ENCODE measurements at regions not wholly inside any gene's neighbourhood (a gene's known extent, or its start where the extent isn't known, plus 50 kb on each side); places are given as distances from the start of the nearest gene placed in this dataset.

DNA sequence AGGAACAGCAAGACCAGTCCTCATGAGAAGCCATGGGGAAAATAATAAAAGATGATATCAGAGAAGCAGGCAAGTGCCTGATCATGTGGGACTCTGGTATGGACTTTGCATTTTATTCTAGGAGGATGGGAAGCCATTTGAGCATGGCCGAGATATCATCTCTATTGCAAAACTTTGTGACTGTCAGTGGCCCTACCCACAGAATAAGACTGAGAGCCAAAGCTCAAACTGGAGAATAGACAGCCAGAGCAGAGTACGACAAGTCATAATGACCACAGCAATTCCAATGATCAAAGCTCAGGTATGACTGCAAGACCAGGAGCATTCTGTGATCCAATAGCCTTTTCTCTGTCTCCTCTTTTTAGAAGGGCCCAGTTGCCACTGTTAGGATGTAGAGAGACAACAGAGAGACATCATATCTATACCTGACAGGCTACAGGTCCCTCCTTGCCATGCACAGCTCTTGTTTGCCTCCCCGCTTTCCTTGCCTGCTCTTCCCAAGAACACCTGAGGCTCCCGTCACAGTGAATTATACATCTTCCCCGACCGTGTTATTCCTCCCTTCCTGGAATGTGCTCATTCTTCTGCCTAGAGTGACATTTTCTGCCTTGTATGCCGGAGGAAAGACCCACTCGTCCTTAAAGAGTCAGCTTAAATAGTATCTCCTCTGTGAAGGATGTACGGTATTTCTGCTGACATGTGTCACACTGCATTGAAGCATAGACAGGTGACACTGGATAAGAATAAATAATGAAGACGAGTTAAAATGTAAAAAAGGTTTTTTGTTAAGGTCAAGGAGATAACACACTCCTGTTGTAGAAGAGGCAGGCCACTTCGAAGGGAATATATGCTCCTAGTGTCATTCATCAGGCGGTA is 248.7 kb upstream of the MAP3K1 start:
- no peak overlapping the region for H3K4me3 Mint-ChIP-seq
- H3K4me1 Mint-ChIP-seq, result peaks cover 4% of the 10 kb centered on the region
- H3K36me3 Mint-ChIP-seq (ENCODE audit: low read depth), result no peaks in the 10 kb centered on the region

DNA sequence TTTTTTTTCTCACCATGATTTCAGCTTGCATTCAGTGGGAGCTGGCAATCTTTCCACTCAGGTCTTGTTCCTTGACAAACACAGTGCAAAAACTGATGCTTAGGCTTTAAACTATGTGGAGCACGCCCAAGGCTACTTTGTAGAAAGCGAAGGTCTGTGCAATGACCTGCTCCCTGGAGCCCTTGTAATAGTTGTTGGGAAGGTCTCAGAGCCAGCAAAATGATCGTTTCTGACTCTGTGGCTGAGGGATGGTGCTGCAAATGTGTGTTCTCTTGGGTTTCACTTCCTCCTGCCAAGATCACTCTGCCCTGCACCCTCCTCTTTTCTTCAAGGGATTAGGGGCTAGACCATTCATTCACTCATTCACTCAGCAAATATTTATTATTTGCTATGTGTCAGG is 249.7 kb upstream of the MAP3K1 start:
- no peaks in the 10 kb centered on the region for H3K36me3 Mint-ChIP-seq (ENCODE audit: low read depth)
- H3K9me3 Mint-ChIP-seq, result no peaks in the 10 kb centered on the region
- DNase-seq, result no peak
- ATAC-seq, result no peak
- no peaks in the 10 kb centered on the region for H3K27me3 Mint-ChIP-seq
- H3K4me1 Mint-ChIP-seq, result peaks cover 4% of the 10 kb centered on the region
- no peak overlapping the region for H3K27ac Mint-ChIP-seq
- H3K4me3 Mint-ChIP-seq, result no peak overlapping the region

More for the DNA sequence above, 248.7 kb upstream of the MAP3K1 start:
- DNase-seq, result no peak
- H3K27me3 Mint-ChIP-seq, result no peaks in the 10 kb centered on the region
- no peak for ATAC-seq
- no peak overlapping the region for H3K27ac Mint-ChIP-seq
- H3K9me3 Mint-ChIP-seq, result no peaks in the 10 kb centered on the region

DNA sequence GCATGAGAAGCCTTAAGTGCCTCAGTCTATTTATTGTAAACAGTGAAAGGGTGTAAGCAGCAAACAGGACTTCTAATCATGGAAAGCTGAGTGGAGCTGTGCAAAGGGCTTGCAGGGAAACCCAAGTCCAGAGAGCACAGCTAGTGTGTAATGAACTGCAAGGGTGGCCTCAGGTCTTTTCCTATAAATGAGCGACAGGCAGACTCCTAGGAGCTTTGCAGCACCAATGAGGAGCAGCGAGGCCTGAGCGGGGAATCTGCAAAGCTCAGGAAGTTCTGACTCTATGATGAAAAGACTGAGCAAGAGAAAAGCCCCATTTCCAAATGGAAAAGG is 250.1 kb upstream of the MAP3K1 start:
- DNase-seq, result no peak
- Mint-ChIP-seq H3K27me3 (no peaks in the 10 kb centered on the region), H3K9me3 (no peaks in the 10 kb centered on the region), H3K4me3 (no peak overlapping the region), H3K36me3 (ENCODE audit: low read depth) (no peaks in the 10 kb centered on the region), H3K4me1 (peaks cover 4% of the 10 kb centered on the region), H3K27ac (no peak overlapping the region)
- no peak for ATAC-seq

DNA sequence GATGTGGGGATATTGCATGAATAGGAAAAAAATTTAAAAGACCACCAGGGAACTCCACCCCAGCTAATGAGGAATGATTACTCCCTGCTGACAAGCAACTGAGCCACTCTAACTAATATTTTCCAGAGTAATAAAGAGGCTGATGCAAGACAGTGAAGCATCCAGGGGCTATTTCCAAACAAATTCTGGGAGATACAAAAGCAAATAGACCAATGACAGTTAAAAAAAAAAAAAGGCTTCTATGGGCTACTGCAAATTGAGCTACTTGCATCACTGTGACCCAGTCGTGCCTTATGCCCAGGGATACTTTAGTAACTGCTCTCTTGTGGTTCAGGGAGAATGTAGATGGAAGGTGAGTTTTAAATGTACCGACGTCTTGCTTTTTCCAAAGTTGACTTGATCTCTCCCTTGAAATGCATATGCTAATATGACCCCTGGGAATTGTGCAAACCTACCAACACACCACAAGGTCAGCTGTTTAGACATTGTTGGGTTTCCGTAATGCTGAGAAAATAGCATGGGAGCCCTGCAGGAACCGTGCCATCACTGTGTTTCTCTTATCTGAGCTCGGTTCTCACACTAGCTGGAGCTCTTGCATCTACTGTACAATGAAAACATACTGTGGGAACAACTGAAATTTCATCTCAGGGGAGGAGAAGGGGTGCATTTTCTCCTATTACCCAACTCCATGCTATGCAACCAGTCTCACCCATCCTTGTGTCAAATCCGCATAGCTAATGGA is 250.6 kb upstream of the MAP3K1 start:
- H3K4me3 Mint-ChIP-seq, result no peak overlapping the region
- H3K36me3 Mint-ChIP-seq (ENCODE audit: low read depth), result no peaks in the 10 kb centered on the region
- no peak for DNase-seq
- peaks cover 4% of the 10 kb centered on the region for H3K4me1 Mint-ChIP-seq
- no peaks in the 10 kb centered on the region for H3K9me3 Mint-ChIP-seq
- no peak for ATAC-seq
- no peak overlapping the region for H3K27ac Mint-ChIP-seq
- H3K27me3 Mint-ChIP-seq, result no peaks in the 10 kb centered on the region

DNA sequence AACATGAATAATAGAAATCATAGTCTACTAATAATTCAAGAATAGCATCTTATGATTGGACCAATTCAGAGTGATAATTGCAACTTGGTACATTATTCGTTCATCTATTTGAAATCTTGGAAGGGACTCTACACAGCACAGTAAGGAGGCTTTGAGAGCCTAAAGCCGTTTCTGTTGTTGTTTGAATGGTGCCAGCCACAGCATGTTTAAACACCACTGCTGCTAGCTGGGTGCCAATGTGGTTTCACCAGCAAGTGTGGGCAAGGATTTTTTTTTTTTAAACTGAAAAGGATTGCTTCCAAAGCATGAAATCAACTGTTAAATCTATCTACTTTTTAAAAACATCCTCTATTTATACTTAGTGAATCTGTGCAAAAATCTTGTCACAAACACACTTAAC is 253.9 kb upstream of the MAP3K1 start:
- ATAC-seq (no peak), DNase-seq (no peak)
- Mint-ChIP-seq H3K9me3 (no peaks in the 10 kb centered on the region), H3K27ac (no peak overlapping the region), H3K4me1 (peaks cover 4% of the 10 kb centered on the region), H3K4me3 (no peak overlapping the region), H3K36me3 (ENCODE audit: low read depth) (no peaks in the 10 kb centered on the region), H3K27me3 (peaks cover 2% of the 10 kb centered on the region)

DNA sequence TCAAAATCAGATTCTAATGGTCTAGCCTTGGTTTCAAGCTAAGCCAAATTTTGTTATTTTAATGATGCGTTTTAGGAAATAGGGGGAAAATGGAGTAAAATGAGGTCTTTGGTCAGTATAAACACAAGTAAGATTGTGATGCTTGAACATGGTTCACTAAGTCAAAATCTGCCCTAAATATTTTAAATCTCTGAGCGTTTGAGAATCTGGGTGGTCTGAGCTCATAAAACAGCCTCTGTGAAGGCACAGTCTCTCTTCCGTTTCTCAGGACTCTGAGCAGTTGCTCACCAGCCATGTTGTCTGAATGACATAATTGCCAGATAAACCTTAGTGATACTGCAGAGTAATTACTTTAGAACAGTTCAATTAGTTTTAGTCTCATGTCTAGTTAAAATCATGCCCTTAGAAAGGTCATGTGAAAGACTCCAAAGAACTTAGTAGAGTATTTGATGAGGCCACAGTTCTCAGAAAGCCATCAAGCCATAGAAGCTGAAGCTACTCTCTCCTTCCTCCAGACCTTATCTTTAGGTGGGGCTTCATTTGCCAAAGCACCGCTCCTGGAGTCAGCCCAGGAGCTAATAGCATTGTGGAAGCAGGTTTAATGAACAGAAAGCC is 257.1 kb upstream of the MAP3K1 start:
- no peak overlapping the region for H3K4me3 Mint-ChIP-seq
- DNase-seq (no peak), ATAC-seq (no peak)
- peaks cover 2% of the 10 kb centered on the region for H3K27me3 Mint-ChIP-seq
- H3K4me1 Mint-ChIP-seq, result no peaks in the 10 kb centered on the region
- H3K9me3 Mint-ChIP-seq, result no peaks in the 10 kb centered on the region
- no peaks in the 10 kb centered on the region for H3K36me3 Mint-ChIP-seq (ENCODE audit: low read depth)
- no peak overlapping the region for H3K27ac Mint-ChIP-seq

DNA sequence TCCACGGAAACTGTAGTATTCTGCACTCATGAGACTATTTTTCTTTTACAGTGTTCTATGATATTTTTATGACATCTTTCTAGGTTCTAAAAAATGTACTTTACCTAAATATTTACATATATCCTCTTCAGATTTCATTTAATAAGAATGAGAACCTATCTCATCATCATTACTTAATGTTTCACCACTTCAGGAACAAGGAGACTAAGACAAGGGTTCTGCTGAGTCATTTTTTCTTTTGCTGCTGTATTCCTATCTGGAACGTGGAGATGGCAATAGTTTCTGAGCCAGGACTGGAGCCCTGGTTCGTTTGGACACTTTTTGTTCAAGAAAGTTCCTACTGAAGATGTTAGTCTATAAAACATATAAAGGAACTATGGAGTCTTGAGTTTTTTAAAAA is 258.2 kb upstream of the MAP3K1 start:
- ATAC-seq (no peak), DNase-seq (no peak)
- Mint-ChIP-seq H3K27ac (no peak overlapping the region), H3K36me3 (ENCODE audit: low read depth) (no peaks in the 10 kb centered on the region), H3K27me3 (peaks cover 2% of the 10 kb centered on the region), H3K4me3 (no peak overlapping the region), H3K4me1 (no peaks in the 10 kb centered on the region), H3K9me3 (no peaks in the 10 kb centered on the region)

DNA sequence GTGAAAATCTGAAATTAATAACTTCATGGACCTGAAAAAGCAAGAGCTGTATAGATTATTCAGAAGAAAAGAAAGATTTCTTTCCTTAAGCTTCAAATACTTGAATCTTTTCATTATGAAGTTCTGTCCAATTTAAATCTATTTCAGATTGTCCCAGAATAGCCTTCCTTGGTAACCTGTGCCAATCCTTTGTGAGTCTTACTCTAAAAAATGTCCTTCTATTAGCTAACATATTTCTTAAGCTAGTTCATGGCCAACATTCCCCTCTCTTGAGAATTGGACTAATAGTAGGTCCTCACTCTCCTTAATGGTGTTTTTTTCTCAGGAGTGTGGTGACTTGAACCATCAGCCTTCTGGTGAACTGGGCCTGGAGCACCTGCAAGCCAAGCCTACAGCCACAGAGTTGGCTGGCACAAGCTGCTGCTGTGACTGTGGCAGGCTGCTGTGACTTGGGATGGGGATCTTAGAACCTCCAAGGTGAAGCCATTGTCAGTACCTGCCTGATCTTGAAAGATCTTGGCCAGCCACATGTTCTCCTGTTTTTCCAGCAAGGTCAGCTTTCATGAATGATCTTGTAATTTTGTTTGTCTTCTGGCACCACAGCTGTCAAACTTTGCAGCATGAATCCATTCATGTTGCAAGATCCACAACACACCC is 262.6 kb upstream of the MAP3K1 start:
- Mint-ChIP-seq H3K9me3 (no peaks in the 10 kb centered on the region), H3K4me1 (no peaks in the 10 kb centered on the region), H3K27ac (no peak overlapping the region), H3K36me3 (ENCODE audit: low read depth) (no peaks in the 10 kb centered on the region), H3K4me3 (no peak overlapping the region), H3K27me3 (no peaks in the 10 kb centered on the region)
- DNase-seq, result no peak
- no peak for ATAC-seq

DNA sequence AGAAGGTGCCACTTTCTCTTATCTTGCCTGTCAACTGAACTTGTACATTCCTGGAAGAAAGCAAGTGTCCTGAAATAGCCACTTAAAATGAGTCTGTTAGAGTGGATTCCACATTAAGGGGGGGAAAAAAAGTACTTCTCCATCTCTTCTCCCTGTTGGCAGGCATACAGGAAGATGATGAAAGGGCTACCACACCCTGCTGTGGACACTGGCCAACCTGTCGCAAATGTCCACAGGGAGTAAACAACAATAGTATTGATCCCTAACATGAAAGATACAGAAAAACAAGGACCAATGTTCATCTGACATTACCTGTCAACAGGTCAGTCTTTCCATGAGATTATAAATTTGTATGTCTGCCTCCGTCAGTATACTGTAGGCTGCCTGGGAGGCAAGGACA is 265.1 kb upstream of the MAP3K1 start:
- Mint-ChIP-seq H3K27me3 (no peaks in the 10 kb centered on the region), H3K4me3 (no peak overlapping the region), H3K9me3 (no peaks in the 10 kb centered on the region), H3K27ac (no peak overlapping the region), H3K4me1 (no peaks in the 10 kb centered on the region), H3K36me3 (ENCODE audit: low read depth) (no peaks in the 10 kb centered on the region)
- ATAC-seq (no peak), DNase-seq (no peak)

DNA sequence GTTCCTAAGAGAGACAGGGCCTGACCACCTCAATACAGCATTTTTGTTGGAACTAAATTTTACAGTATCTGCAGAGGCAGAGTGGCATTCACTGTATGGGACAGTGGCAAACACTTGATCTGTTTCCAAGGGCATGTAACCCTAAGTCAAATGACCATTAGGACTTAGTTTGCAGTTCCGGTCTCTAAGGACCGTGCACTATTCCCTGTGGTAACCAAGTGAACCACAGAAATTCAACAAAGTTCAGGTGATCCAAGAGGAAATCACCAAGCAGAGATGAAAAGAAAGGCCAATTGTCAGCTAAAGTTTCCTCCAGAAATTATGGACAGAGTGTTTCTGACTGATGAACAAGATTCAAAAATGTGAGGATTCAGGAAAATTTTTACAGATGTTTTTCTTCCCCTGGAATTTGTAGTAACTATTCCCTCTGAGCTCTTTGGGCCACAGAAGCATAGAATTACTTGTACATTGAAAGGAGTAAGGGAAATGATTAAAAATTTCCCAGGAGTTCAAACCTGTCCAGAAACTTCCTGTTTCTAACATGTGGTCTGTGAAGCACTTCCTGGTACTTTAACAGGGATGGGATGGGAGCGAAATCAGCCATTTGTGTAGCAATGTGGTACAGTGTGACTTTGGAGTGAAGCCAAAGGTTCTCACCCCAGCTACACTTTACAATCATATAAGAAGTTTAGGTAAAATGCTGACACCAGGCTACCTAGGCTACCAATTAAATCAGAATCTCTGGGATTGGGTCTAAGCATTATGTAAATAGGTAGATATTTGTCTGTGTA is 266.1 kb upstream of the MAP3K1 start:
- H3K9me3 Mint-ChIP-seq, result no peaks in the 10 kb centered on the region
- H3K27ac Mint-ChIP-seq, result no peak overlapping the region
- H3K27me3 Mint-ChIP-seq, result no peaks in the 10 kb centered on the region
- H3K36me3 Mint-ChIP-seq (ENCODE audit: low read depth), result no peaks in the 10 kb centered on the region
- DNase-seq (no peak), ATAC-seq (no peak)
- H3K4me1 Mint-ChIP-seq, result no peaks in the 10 kb centered on the region
- H3K4me3 Mint-ChIP-seq, result no peak overlapping the region

DNA sequence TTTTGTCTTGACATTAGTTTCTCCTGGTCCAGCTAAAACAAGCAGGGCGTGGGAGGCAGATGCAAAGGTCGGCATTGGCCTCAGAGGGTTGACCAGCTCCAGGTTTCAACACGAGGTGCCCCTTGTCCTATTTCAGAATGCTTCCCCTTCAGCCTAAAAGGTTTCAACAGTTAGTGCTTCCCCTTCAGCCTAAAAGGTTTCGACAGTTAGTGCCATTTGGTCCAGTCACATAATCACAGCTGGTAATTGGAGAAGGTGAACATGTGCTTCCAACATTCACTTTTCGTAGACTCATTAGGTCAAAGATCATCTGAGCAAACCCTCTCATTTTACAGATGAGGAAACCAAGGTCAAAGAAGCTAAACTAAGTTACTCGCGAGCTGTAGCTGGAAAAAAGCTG is 270.3 kb upstream of the MAP3K1 start:
- H3K27ac Mint-ChIP-seq, result no peak overlapping the region
- H3K4me1 Mint-ChIP-seq, result peaks cover 7% of the 10 kb centered on the region
- H3K27me3 Mint-ChIP-seq, result peaks cover 4% of the 10 kb centered on the region
- H3K36me3 Mint-ChIP-seq (ENCODE audit: low read depth), result no peaks in the 10 kb centered on the region
- ATAC-seq (no peak), DNase-seq (no peak)
- H3K9me3 Mint-ChIP-seq, result no peaks in the 10 kb centered on the region
- H3K4me3 Mint-ChIP-seq, result no peak overlapping the region

DNA sequence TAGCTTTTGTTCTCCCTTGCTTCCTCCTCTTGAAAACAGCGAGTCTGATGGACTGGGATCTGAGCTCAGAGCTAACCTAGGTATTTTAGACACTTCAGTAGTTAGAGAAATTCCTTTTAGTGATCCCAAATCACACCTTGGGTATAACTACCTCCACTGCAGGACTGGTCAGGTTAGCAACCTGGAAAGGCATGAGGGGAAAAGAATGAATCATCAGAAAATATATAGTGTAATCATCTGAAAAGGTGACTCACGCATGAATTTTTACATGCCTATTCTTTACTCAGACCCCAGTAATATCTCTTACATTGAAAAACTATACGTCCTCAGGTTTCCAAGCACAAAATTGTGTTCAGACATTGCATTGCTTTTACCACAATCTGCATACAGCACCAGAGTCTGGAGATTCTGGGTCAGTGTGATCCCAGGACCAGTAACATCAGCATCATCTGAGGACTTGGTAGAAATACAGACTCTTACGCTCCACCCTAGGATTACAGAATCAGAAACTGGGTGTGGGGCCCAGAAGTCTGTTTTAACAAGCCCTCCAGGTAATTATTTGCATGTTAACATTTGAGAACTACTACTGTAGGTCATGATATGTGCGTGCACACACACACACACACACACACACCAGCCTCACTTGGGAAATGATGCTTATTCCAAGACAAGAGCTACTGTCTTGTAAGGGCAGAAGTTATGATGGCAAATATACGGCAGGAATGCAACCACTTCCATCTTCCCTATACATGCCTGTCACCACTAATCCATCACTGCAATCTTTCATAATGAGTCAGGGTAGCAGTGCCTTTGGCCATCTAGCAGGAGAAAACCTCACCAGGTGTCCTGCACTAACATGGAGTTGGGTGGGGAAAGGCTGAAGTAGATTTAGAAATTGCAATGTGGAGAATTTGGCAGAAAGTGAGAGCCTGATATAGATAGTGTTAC is 271.6 kb upstream of the MAP3K1 start:
- H3K9me3 Mint-ChIP-seq, result no peaks in the 10 kb centered on the region
- peaks cover 4% of the 10 kb centered on the region for H3K27me3 Mint-ChIP-seq
- no peaks in the 10 kb centered on the region for H3K36me3 Mint-ChIP-seq (ENCODE audit: low read depth)
- no peak for ATAC-seq
- H3K4me3 Mint-ChIP-seq, result no peak overlapping the region
- H3K4me1 Mint-ChIP-seq, result peaks cover 7% of the 10 kb centered on the region
- DNase-seq, result no peak
- no peak overlapping the region for H3K27ac Mint-ChIP-seq

DNA sequence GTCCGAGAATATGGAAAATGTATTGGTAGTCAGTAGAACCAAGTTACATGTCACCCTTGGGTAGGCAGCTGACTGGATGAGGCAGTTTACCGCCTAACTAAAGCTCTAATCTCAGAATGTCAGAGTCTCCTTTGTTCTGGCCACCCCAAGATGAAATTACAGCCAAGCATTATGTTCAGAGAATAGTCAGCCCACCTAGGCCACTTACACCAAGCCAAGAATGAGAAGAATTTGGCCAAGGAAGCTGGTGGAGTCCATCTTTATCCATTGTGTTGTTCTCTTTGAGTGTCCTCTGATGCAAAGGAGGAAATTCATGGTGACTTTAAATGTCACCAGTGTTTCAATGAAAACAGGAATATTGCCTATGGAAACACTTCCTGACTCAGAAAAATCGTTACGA is 275.1 kb upstream of the MAP3K1 start:
- ATAC-seq (no peak), DNase-seq (no peak)
- Mint-ChIP-seq H3K27me3 (peaks cover 4% of the 10 kb centered on the region), H3K27ac (no peak overlapping the region), H3K4me1 (peaks cover 7% of the 10 kb centered on the region), H3K36me3 (ENCODE audit: low read depth) (no peaks in the 10 kb centered on the region), H3K9me3 (no peaks in the 10 kb centered on the region), H3K4me3 (no peak overlapping the region)

All from activated naive CD8-positive, alpha-beta T cell treated with anti-CD3 and anti-CD28 coated beads, Interleukin-2, amount 50 U/mL, for 24 hours (primary cell).